Upper lobe of left lung (tissue), 4 donors: ENCODE measurements at regions not wholly inside any gene's neighbourhood (a gene's known extent, or its start where the extent isn't known, plus 50 kb on each side); places are given as distances from the start of the nearest gene placed in this dataset.

Experiments used
- POLR2AphosphoS5 ChIP-seq, 2 donors: sonication (generic); formaldehyde crosslinking; IDR thresholded peaks; one replicate each; pipeline ENCODE4 v1.5.1; 2017; ENCODE audit warnings: antibody characterized with exemption in 2 of 2
- TF ChIP-seq, protein P1 (sequence below), 6 experiments: fragments of 450-650 bp in 4 of 6; fragments of 200-600 bp in 2 of 6; sonication (generic) in 2 of 6; IDR thresholded peaks; one replicate each; pipeline ENCODE4 v1.5.1; 2016 to 2019; ENCODE audit warnings: antibody characterized with exemption in 6 of 6

DNA sequence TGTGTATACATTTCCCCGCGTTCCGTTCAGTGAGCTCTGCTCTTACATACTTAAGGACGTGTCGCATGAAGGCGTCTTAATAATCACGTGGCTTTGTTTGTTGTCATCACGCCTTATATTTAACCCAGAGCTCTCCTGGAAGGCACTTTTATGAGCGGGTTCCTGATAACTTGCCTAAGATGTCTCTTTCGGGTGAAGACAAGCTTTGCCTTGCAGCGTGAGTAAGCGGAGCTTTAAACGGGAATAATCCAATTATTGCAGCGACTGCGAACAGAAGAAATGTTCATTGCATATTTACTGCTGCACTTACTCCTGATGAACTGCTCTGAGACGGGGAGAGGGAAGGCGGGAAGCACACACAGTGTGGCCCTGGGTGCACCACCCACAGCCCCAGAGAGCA, 1128.2 kb downstream of the BRD1 start:
- TF ChIP-seq, protein P1, sequence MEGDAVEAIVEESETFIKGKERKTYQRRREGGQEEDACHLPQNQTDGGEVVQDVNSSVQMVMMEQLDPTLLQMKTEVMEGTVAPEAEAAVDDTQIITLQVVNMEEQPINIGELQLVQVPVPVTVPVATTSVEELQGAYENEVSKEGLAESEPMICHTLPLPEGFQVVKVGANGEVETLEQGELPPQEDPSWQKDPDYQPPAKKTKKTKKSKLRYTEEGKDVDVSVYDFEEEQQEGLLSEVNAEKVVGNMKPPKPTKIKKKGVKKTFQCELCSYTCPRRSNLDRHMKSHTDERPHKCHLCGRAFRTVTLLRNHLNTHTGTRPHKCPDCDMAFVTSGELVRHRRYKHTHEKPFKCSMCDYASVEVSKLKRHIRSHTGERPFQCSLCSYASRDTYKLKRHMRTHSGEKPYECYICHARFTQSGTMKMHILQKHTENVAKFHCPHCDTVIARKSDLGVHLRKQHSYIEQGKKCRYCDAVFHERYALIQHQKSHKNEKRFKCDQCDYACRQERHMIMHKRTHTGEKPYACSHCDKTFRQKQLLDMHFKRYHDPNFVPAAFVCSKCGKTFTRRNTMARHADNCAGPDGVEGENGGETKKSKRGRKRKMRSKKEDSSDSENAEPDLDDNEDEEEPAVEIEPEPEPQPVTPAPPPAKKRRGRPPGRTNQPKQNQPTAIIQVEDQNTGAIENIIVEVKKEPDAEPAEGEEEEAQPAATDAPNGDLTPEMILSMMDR (IDR thresholded peaks at IDR 0.05), result no peak
- TF ChIP-seq POLR2AphosphoS5 (IDR thresholded peaks at IDR 0.05), result no peak
